Gastroesophageal sphincter (tissue), 3 donors: ENCODE measurements at regions not wholly inside any gene's neighbourhood (a gene's known extent, or its start where the extent isn't known, plus 50 kb on each side); places are given as distances from the start of the nearest gene placed in this dataset.

Experiments used
- CTCF ChIP-seq, 4 experiments: fragments of 200-600 bp in 2 of 4; fragments of 450-650 bp in 2 of 4; sonication (generic) in 1 of 4; IDR thresholded peaks; one replicate each; pipeline ENCODE4 v1.5.1; 2017 to 2019; ENCODE audit warnings: antibody characterized with exemption in 4 of 4, mild to moderate bottlenecking in 2 of 4, moderate library complexity in 2 of 4
- POLR2A ChIP-seq, 2 donors: fragments of 450-650 bp; IDR thresholded peaks; one replicate each; pipeline ENCODE4 v1.6.1; 2017; ENCODE audit warnings: antibody characterized with exemption in 2 of 2, mild to moderate bottlenecking in 2 of 2, moderate library complexity in 1 of 2

DNA sequence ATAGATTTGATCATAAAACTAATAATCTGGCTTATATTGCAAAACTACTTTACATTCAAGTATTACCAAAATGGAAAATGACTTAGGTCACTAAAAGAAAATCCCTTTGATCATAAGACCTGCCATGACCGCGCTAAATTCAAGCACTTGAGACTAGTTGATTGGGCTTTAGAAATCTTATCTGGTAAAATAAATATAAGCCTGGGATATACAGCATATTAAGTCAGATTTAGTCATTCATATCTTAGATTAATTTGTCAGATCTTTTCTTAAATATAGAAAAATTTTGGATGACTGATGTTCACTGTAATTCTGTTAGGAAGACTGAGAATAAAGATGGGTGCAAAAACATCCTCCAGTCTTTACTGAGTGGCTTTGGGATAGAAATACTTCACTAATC is 450.0 kb downstream of the HTR7 start:
- TF ChIP-seq CTCF (IDR thresholded peaks at IDR 0.05) = no peak
- TF ChIP-seq POLR2A (IDR thresholded peaks at IDR 0.05) = no peak
